ENCODE measurements at regions not wholly inside any gene's neighbourhood (a gene's known extent, or its start where the extent isn't known, plus 50 kb on each side); places are given as distances from the start of the nearest gene placed in this dataset.

- H3K36me3 ChIP-seq (replicated peaks; ENCODE audit: insufficient read depth, low read length): no peaks in the 10 kb centered on the region
- no peak overlapping the region for H3K4me3 ChIP-seq (ENCODE audit: low read length)
- no peaks in the 10 kb centered on the region for H3K79me2 ChIP-seq (ENCODE audit: low read length)
- no peaks in the 10 kb centered on the region for H3K27me3 ChIP-seq (replicated peaks; ENCODE audit: insufficient read depth, low read length)
- H3K9me2 ChIP-seq (replicated peaks; ENCODE audit: insufficient read depth, low read length): no peaks in the 10 kb centered on the region
- H3K4me1 ChIP-seq (ENCODE audit: low read length): no peaks in the 10 kb centered on the region
- H3F3A ChIP-seq (ENCODE audit: insufficient read depth, low read length): no peaks in the 10 kb centered on the region
- H3K27ac ChIP-seq (ENCODE audit: low read length): no peak overlapping the region
- H3K9me3 ChIP-seq (replicated peaks; ENCODE audit: insufficient read depth, low read length): no peaks in the 10 kb centered on the region
- no peak overlapping the region for H3K9ac ChIP-seq (ENCODE audit: low read length)
- DNase-seq: no peak
- no peaks in the 10 kb centered on the region for H4K20me1 ChIP-seq (ENCODE audit: insufficient read depth, low read length)
- no peak overlapping the region for H2AFZ ChIP-seq (ENCODE audit: low read length)
- no peak overlapping the region for H3K4me2 ChIP-seq (ENCODE audit: low read depth, low read length)
- TF ChIP-seq CTCF (IDR thresholded peaks at IDR 0.05; ENCODE audit: low read length) (no peak), EZH2 (optimal IDR thresholded peaks at IDR 0.05; ENCODE audit: low read depth, low read length) (no peak), EZH2phosphoT487 (IDR thresholded peaks at IDR 0.05; ENCODE audit: low read length) (no peak)
Observed at GRCh38 chr7:431041-431440, 88.6 kb downstream of the PDGFA start.

- Histone ChIP-seq H2AFZ (ENCODE audit: low read length) (no peak overlapping the region), H3K4me1 (ENCODE audit: low read length) (no peaks in the 10 kb centered on the region), H3K4me3 (ENCODE audit: low read length) (no peak overlapping the region), H3K27me3 (replicated peaks; ENCODE audit: insufficient read depth, low read length) (no peaks in the 10 kb centered on the region), H4K20me1 (ENCODE audit: insufficient read depth, low read length) (no peaks in the 10 kb centered on the region), H3K27ac (ENCODE audit: low read length) (no peak overlapping the region), H3K9me2 (replicated peaks; ENCODE audit: insufficient read depth, low read length) (no peaks in the 10 kb centered on the region), H3K9me3 (replicated peaks; ENCODE audit: insufficient read depth, low read length) (no peaks in the 10 kb centered on the region), H3F3A (ENCODE audit: insufficient read depth, low read length) (no peaks in the 10 kb centered on the region), H3K4me2 (ENCODE audit: low read depth, low read length) (no peak overlapping the region), H3K9ac (ENCODE audit: low read length) (no peak overlapping the region), H3K36me3 (replicated peaks; ENCODE audit: insufficient read depth, low read length) (no peaks in the 10 kb centered on the region), H3K79me2 (ENCODE audit: low read length) (no peaks in the 10 kb centered on the region)
- no peak for DNase-seq
- TF ChIP-seq EZH2 (optimal IDR thresholded peaks at IDR 0.05; ENCODE audit: low read depth, low read length) (no peak), CTCF (IDR thresholded peaks at IDR 0.05; ENCODE audit: low read length) (no peak), EZH2phosphoT487 (IDR thresholded peaks at IDR 0.05; ENCODE audit: low read length) (no peak)
Observed at GRCh38 chr7:431658-432111, 88.0 kb downstream of the PDGFA start.

GRCh38 chr7:432256-432655 lies 87.4 kb downstream of the PDGFA start:
- H4K20me1 ChIP-seq (ENCODE audit: insufficient read depth, low read length): no peaks in the 10 kb centered on the region
- H3K27ac ChIP-seq (ENCODE audit: low read length): no peak overlapping the region

More at GRCh38 chr7:432256-432655, 87.4 kb downstream of the PDGFA start:
- Histone ChIP-seq H3K4me2 (ENCODE audit: low read depth, low read length) (no peak overlapping the region), H2AFZ (ENCODE audit: low read length) (no peak overlapping the region), H3K79me2 (ENCODE audit: low read length) (no peaks in the 10 kb centered on the region), H3K4me3 (ENCODE audit: low read length) (no peak overlapping the region), H3F3A (ENCODE audit: insufficient read depth, low read length) (no peaks in the 10 kb centered on the region), H3K4me1 (ENCODE audit: low read length) (no peaks in the 10 kb centered on the region), H3K9me3 (replicated peaks; ENCODE audit: insufficient read depth, low read length) (no peaks in the 10 kb centered on the region), H3K9me2 (replicated peaks; ENCODE audit: insufficient read depth, low read length) (no peaks in the 10 kb centered on the region), H3K36me3 (replicated peaks; ENCODE audit: insufficient read depth, low read length) (no peaks in the 10 kb centered on the region), H3K9ac (ENCODE audit: low read length) (no peak overlapping the region), H3K27me3 (replicated peaks; ENCODE audit: insufficient read depth, low read length) (no peaks in the 10 kb centered on the region)
- no peak for DNase-seq
- TF ChIP-seq EZH2 (optimal IDR thresholded peaks at IDR 0.05; ENCODE audit: low read depth, low read length): no peak
- TF ChIP-seq EZH2phosphoT487 (IDR thresholded peaks at IDR 0.05; ENCODE audit: low read length): no peak
- no peak for TF ChIP-seq CTCF (IDR thresholded peaks at IDR 0.05; ENCODE audit: low read length)
